Nephron progenitor cell (in vitro differentiated cells): ENCODE measurements at regions not wholly inside any gene's neighbourhood (a gene's known extent, or its start where the extent isn't known, plus 50 kb on each side); places are given as distances from the start of the nearest gene placed in this dataset.

Source experiments
- DNase-seq: peaks from one replicate; pipeline ENCODE4 v3.0.0; 2021
- H3K27ac Mint-ChIP-seq: 2 replicates; pipeline ENCODE4 v1.8.0; 2021; ENCODE audit warnings: mild to moderate bottlenecking, moderate library complexity, mixed read lengths
- H3K27me3 Mint-ChIP-seq: 2 replicates; pipeline ENCODE4 v1.8.0; 2021; ENCODE audit warnings: mild to moderate bottlenecking, low read depth, mixed read lengths; ENCODE audit not compliant: poor library complexity
- H3K36me3 Mint-ChIP-seq: 2 replicates; pipeline ENCODE4 v1.8.0; 2021; ENCODE audit warnings: low read depth, mixed read lengths
- H3K4me1 Mint-ChIP-seq: 2 replicates; pipeline ENCODE4 v1.8.0; 2021; ENCODE audit warnings: mixed read lengths
- H3K4me3 Mint-ChIP-seq: 2 replicates; pipeline ENCODE4 v1.8.0; 2021; ENCODE audit warnings: mild to moderate bottlenecking, moderate library complexity, mixed read lengths
- H3K9me3 Mint-ChIP-seq: 2 replicates; pipeline ENCODE4 v1.8.0; 2021; ENCODE audit warnings: mild to moderate bottlenecking, moderate library complexity, mixed read lengths
- TF ChIP-seq, protein P1 (sequence below): fragments of 200-600 bp; sonication (generic); IDR thresholded peaks from 2 replicates; pipeline ENCODE4 v1.5.0; 2021; ENCODE audit warnings: antibody characterized with exemption

- peaks cover 7% of the 10 kb centered on the region for H3K4me1 Mint-ChIP-seq
- peak; percentile 93 for DNase-seq
- H3K4me3 Mint-ChIP-seq = no peak overlapping the region
- no peak overlapping the region for H3K27ac Mint-ChIP-seq
- H3K27me3 Mint-ChIP-seq = peaks cover 59% of the 10 kb centered on the region
- TF ChIP-seq, protein P1, sequence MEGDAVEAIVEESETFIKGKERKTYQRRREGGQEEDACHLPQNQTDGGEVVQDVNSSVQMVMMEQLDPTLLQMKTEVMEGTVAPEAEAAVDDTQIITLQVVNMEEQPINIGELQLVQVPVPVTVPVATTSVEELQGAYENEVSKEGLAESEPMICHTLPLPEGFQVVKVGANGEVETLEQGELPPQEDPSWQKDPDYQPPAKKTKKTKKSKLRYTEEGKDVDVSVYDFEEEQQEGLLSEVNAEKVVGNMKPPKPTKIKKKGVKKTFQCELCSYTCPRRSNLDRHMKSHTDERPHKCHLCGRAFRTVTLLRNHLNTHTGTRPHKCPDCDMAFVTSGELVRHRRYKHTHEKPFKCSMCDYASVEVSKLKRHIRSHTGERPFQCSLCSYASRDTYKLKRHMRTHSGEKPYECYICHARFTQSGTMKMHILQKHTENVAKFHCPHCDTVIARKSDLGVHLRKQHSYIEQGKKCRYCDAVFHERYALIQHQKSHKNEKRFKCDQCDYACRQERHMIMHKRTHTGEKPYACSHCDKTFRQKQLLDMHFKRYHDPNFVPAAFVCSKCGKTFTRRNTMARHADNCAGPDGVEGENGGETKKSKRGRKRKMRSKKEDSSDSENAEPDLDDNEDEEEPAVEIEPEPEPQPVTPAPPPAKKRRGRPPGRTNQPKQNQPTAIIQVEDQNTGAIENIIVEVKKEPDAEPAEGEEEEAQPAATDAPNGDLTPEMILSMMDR = no peak
- no peaks in the 10 kb centered on the region for H3K36me3 Mint-ChIP-seq
- peaks cover under 1% of the 10 kb centered on the region for H3K9me3 Mint-ChIP-seq
Observed at GRCh38 chr9:124110307-124110915, 98.8 kb downstream of the LHX2 start.

DNA sequence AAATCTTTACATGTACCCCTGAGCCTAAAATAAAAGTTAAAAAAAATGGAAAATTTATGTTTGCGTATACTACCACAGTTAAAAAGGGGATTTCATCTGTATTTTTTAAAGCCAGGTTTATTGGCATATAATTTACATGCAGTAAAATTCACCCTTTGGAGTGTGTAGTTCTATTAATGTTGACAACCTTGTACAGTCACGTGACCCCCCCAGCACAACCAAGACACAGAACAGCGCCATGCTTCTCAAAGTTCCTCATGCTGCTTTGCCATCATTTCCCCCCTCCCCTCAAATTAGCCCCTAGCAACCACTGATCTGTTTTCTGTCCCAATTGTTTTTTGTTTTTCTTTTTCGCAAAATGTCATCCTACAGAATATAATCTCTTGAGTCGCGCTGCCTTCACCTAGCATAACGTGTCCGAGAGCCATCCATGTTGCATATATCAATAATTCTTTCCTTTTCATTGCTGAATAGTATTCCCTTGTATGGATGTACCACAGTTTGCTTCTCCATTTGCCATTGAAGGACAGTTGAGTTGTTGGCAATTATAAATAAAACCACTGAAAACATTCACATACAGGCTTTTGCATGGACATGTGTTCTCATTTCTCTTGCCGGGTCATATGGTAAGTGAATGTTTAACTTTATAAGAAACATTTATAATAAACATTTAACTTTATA, 105.3 kb downstream of the LHX2 start:
- DNase-seq = no peak
- H3K9me3 Mint-ChIP-seq = peaks cover 15% of the 10 kb centered on the region
- no peak overlapping the region for H3K27ac Mint-ChIP-seq
- TF ChIP-seq, protein P1 = no peak
- H3K4me3 Mint-ChIP-seq = no peak overlapping the region
- H3K27me3 Mint-ChIP-seq = peaks cover 38% of the 10 kb centered on the region
- H3K4me1 Mint-ChIP-seq = no peaks in the 10 kb centered on the region
- no peaks in the 10 kb centered on the region for H3K36me3 Mint-ChIP-seq

DNA sequence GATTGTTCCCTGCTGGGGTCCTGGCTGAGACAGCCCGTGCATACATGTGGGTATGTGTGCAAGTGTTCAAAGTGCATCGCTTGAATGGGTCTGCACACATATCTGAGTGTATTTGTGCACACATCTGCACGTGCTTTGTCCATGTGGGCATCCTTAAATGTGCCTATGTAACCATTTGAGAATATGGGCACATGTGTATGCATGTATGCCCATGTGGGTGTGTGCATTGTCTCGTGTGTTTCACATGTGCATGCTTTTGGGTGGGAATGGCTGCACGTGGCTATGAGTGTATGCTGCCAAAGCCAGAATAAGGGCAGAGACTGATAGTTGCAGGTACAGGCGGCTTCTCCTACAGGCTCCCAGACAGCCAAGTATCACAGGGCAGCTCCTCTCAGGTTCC, 107.3 kb downstream of the LHX2 start:
- H3K4me3 Mint-ChIP-seq = no peak overlapping the region
- H3K36me3 Mint-ChIP-seq = no peaks in the 10 kb centered on the region
- H3K4me1 Mint-ChIP-seq = no peaks in the 10 kb centered on the region
- H3K27me3 Mint-ChIP-seq = peaks cover 28% of the 10 kb centered on the region
- DNase-seq = no peak
- no peak overlapping the region for H3K27ac Mint-ChIP-seq
- H3K9me3 Mint-ChIP-seq = peaks cover 15% of the 10 kb centered on the region
- TF ChIP-seq, protein P1 = no peak

GRCh38 chr9:124120272-124120671, 108.7 kb downstream of the LHX2 start:
- no peaks in the 10 kb centered on the region for H3K4me1 Mint-ChIP-seq
- no peaks in the 10 kb centered on the region for H3K36me3 Mint-ChIP-seq
- DNase-seq = no peak
- H3K27me3 Mint-ChIP-seq = peaks cover 26% of the 10 kb centered on the region
- TF ChIP-seq, protein P1 = no peak
- H3K27ac Mint-ChIP-seq = no peak overlapping the region
- H3K4me3 Mint-ChIP-seq = no peak overlapping the region
- H3K9me3 Mint-ChIP-seq = peaks cover 15% of the 10 kb centered on the region

- Mint-ChIP-seq H3K27me3 (peaks cover 28% of the 10 kb centered on the region), H3K4me3 (no peak overlapping the region), H3K27ac (no peak overlapping the region), H3K36me3 (no peaks in the 10 kb centered on the region), H3K9me3 (peaks cover 5% of the 10 kb centered on the region), H3K4me1 (no peaks in the 10 kb centered on the region)
- TF ChIP-seq, protein P1 = no peak
- no peak for DNase-seq
Observed at GRCh38 chr9:124121725-124122124, 110.2 kb downstream of the LHX2 start.

GRCh38 chr9:124122321-124122720, 110.8 kb downstream of the LHX2 start:
- Mint-ChIP-seq H3K9me3 (no peaks in the 10 kb centered on the region), H3K4me1 (no peaks in the 10 kb centered on the region), H3K27me3 (peaks cover 28% of the 10 kb centered on the region), H3K4me3 (no peak overlapping the region), H3K27ac (no peak overlapping the region), H3K36me3 (no peaks in the 10 kb centered on the region)
- DNase-seq = no peak
- TF ChIP-seq, protein P1 = no peak
